GM18499 (cell line): ENCODE measurements at regions not wholly inside any gene's neighbourhood (a gene's known extent, or its start where the extent isn't known, plus 50 kb on each side); places are given as distances from the start of the nearest gene placed in this dataset.

Experiments
- ATAC-seq: cut with Tn5 transposase; IDR thresholded peaks from one replicate; pipeline ENCODE4 v1.9.1; 2021; ENCODE audit warnings: moderate number of reproducible peaks; ENCODE audit not compliant: insufficient read depth, unreplicated experiment

GRCh38 chr2:129438501-129439057 is 540.9 kb upstream of the RAB6C start:
- no peak for ATAC-seq

DNA sequence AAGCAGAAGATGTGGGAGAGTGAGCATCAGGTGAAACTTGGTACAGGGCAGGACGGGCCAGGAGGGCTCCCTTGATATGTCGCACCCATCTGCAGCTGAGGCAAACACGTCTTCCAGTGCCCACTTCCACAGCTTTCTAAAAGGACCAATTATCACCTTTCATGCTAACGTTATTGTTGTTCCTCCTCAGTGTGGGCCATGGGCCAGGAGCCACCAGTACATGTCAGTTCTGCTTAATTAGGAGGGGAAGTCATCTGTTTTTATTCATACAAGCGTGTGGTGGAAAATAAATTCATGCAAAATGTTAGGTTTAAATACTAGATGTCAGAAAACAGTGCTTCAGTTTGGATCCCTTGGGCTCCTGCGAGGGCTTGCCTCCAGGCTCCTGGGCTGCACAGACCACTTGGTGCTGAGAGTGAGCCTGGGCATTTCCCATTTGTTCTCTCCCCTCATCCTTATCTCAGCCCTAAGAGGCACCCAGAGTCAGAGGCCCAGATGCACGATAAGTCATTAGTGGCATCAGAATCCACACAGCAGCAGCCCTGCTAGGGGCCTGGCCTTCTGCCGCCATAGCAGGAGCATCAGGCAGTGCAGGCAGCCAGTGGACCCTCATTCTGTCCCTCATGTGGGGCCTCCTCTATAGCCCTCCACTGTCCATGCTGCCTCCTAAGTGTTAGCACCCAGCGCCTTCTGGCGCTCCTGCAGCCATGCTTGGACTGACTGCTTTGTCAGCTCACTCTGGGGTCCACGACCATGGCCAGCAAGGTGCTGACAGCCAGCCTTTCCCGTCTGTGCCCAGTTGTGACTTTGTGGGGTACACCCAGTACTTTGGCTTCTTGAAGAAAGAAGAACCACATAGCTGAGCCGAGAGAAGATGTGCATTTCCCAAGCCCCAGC is 539.8 kb upstream of the RAB6C start:
- no peak for ATAC-seq

GRCh38 chr2:129441610-129442009 is 537.9 kb upstream of the RAB6C start:
- no peak for ATAC-seq

- no peak for ATAC-seq
These were observed 536.1 kb upstream of the RAB6C start for GRCh38 chr2:129443235-129443864.

GRCh38 chr2:129443865-129444739 is 535.4 kb upstream of the RAB6C start:
- no peak for ATAC-seq

- ATAC-seq: no peak
These were observed 534.7 kb upstream of the RAB6C start for GRCh38 chr2:129444751-129445150.

GRCh38 chr2:129456691-129457090 is 522.8 kb upstream of the RAB6C start:
- no peak for ATAC-seq

GRCh38 chr2:129457277-129457818 is 522.1 kb upstream of the RAB6C start:
- ATAC-seq: no peak

- no peak for ATAC-seq
These were observed 521.5 kb upstream of the RAB6C start for GRCh38 chr2:129458006-129458405.

GRCh38 chr2:129458436-129458835 is 521.0 kb upstream of the RAB6C start:
- no peak for ATAC-seq

DNA sequence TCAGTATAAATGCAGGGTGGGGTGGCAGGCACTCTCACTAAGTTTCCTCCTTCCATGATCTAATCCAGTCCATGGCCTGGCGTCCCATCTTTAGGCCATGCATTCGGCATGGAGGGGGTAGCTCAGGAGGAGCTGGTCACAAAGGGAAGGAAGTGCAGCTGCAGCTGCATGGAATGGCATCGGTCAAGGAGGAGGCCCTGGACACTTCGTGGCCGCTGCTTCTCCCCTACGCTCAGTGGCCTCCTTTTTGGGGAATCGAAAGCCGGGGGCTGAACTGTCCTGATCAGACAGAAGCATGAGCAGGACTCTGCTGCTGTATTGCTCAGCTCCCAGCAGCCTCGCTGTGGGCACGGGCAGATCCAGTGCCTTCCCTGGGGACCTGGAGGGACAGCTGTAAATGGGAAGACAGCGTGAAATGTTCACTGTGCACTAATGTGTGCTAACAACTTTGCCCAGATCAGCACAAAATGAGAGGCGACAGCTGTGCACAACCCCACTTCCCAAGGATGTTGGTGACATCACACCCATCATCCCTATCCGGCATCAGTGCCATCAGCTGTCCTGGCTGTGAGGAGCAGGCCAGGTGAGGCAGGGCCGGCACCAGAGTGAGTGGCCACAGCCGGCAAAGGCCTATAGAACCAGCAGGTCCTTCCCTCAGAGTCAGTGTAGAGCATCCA is 520.1 kb upstream of the RAB6C start:
- no peak for ATAC-seq

- ATAC-seq: no peak
These were observed 519.6 kb upstream of the RAB6C start for GRCh38 chr2:129459881-129460280.

DNA sequence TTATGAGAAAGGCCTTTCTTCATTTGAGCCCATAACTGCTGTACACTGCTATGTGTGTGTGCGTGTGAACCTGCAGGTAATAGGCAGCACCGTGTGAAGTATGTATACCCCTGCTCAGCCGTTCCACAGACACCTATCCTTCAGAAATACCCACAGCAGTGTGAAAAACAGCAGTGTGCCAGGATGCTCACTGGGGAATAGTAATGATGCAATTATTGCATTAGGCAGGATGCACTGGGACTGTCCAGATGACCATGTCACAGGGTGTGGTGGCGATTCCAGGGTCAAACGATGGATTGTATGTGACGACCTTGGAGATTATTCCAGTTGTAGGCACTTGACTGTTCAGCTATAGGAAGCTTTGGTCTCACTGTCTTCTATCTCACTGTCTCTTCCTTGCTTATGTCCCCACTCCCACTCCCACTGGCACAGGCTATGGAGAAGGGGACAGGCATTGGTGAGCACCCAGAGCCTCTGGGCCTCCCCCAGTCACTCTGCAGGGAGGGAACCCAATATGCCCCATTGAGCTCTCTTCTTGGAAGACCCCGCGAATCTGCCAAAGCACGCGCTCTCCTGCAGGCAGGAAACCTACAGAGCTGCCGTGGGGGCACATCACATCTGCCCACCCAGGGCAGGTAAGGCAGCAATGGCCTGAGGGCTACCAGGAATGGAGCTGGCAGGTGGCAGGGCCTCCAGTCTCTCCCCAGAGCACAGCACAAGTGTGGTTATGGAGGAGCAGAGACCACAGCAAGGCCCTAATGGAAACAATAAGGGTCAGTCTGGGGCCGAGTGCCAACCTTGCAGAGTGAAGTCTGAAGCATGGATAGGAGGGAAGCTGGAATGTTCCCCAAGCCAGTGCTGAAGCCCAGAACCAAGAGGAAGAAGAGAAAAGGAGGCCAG is 518.9 kb upstream of the RAB6C start:
- no peak for ATAC-seq

DNA sequence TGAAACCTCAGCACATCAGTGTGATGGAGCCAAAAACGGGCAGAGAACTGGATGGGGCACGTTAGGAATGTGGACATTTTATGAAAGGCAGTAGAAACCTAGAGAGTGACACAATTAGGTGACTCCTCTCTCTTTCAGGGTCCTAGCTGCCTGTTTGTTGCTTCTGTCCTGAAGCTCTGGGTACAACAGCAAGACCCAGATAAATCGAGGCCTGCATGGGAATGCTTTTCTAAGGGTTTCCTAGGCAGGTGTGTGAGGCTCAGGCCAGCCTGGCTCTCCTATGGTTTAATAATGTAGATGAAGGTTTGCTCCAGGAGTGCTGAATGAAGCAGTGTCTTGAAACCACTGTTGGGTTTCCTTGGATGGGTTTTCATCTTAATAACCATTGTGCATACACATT is 517.1 kb upstream of the RAB6C start:
- no peak for ATAC-seq

DNA sequence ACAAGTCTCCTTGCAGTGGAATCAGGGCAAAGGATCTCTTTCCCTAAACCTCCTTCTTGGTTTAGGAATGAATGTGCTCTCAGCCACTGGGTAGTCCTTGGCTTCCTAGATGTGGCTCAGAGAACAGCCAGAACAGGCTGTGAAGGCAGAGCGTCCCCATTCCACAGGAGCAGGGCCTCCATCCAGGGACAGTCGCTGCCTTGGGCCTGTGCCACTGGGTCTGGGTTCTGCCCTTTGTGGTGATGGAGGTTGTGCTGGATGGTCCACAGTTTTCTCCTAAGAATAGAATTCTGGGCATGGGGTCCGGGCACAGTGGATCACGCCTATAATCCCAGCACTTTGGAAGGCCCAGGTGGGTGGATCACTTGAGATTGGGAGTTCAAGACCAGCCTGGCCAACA is 516.5 kb upstream of the RAB6C start:
- no peak for ATAC-seq

- no peak for ATAC-seq
These were observed 515.4 kb upstream of the RAB6C start for GRCh38 chr2:129464036-129464435.

GRCh38 chr2:129464631-129465030 is 514.8 kb upstream of the RAB6C start:
- ATAC-seq: no peak

GRCh38 chr2:129465045-129465444 is 514.4 kb upstream of the RAB6C start:
- ATAC-seq: no peak

GRCh38 chr2:129466389-129466788 is 513.1 kb upstream of the RAB6C start:
- no peak for ATAC-seq
